Muscle of leg (tissue), 3 donors: ENCODE measurements at regions not wholly inside any gene's neighbourhood (a gene's known extent, or its start where the extent isn't known, plus 50 kb on each side); places are given as distances from the start of the nearest gene placed in this dataset.
A peak's percentile ranks its signal among the peaks of the same experiment; 100 is the strongest.
"Not testable (repeated sequence)": the region's sequence is repeated elsewhere in the genome, so short reads cannot be mapped to it uniquely, and the experiment has no call there.

ENCODE experiments used
- DNase-seq: peaks from one replicate; pipeline ENCODE4 v3.0.0; 2013
- H3K27ac ChIP-seq: one replicate; pipeline ENCODE4 v1.5.1; 2013; ENCODE audit warnings: mild to moderate bottlenecking, low read length, control low read depth
- H3K27me3 ChIP-seq: one replicate; pipeline ENCODE4 v1.6.1; 2013; ENCODE audit warnings: low read length; ENCODE audit not compliant: control insufficient read depth, insufficient read depth
- H3K36me3 ChIP-seq: one replicate; pipeline ENCODE4 v1.6.1; 2013; ENCODE audit warnings: low read length; ENCODE audit not compliant: control insufficient read depth, insufficient read depth
- H3K4me1 ChIP-seq: one replicate; pipeline ENCODE4 v1.6.1; 2013; ENCODE audit warnings: low read length; ENCODE audit not compliant: control insufficient read depth, insufficient read depth
- H3K4me3 ChIP-seq: one replicate; pipeline ENCODE4 v1.5.1; 2013; ENCODE audit warnings: low read length, control low read depth
- H3K9me3 ChIP-seq: replicated peaks from 2 replicates; pipeline ENCODE4 v1.6.1; 2013; ENCODE audit warnings: low read depth, low read length; ENCODE audit not compliant: control insufficient read depth
- WGBS: methylation state at CpG from one replicate; pipeline ENCODE4 v1.1.5; 2013; ENCODE audit warnings: missing lambda C conversion rate; ENCODE audit not compliant: insufficient coverage; 5-methylcytosine and 5-hydroxymethylcytosine counted together

DNA sequence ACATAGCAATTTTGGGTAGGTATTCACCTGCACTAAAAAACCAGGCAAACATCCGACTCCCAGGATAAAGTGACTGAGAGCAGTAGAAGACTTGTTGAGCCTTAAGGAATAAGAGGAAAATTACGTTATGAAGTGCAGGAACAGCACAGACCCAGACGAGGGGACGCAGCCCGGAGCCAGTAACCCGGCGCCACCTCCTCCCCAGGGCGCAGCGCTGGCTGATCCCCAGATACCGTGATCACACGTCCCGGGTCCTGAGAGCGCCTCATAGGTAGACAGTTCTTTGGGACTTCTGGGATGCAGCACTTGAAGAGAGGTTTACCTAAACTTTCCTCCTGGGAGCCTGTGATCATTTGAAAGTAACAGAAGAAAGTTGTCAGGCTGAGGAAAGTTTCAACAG is 1379.7 kb downstream of the CDH12 start:
- not testable (repeated sequence) for H3K9me3 ChIP-seq, H3K27ac ChIP-seq, H3K27me3 ChIP-seq, H3K36me3 ChIP-seq, DNase-seq, H3K4me3 ChIP-seq, H3K4me1 ChIP-seq
- 91% methylated on average over 7 of the region's 13 CpGs for WGBS

GRCh38 chr5:21471691-21472090 is 1381.5 kb downstream of the CDH12 start:
- not testable (repeated sequence) for H3K27ac ChIP-seq, H3K27me3 ChIP-seq

GRCh38 chr5:21469523-21470101 is 1383.5 kb downstream of the CDH12 start:
- not testable (repeated sequence) for H3K4me3 ChIP-seq, H3K36me3 ChIP-seq, H3K9me3 ChIP-seq, H3K27ac ChIP-seq, H3K27me3 ChIP-seq, H3K4me1 ChIP-seq
- no CpG with 5 or more reads among the region's 6 CpGs for WGBS
- peak; percentile 17 for DNase-seq

More at GRCh38 chr5:21471691-21472090, 1381.5 kb downstream of the CDH12 start:
- not testable (repeated sequence) for H3K4me1 ChIP-seq, H3K36me3 ChIP-seq, DNase-seq, H3K9me3 ChIP-seq, H3K4me3 ChIP-seq
- no CpG with 5 or more reads among the region's 3 CpGs for WGBS

DNA sequence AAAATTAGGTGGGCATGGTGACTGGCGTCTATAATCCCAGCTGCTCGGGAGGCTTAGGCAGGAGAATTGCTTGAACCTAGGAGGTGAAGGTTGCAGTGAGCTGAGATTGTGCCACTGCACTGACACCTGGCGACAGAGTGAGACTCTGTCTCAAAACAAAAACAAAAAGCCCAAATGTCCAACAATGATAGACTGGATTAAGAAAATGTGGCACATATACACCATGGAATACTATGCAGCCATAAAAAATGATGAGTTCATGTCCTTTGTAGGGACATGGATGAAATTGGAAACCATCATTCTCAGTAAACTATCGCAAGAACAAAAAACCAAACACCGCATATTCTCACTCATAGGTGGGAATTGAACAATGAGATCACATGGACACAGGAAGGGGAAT is 1385.6 kb downstream of the CDH12 start:
- not testable (repeated sequence) for H3K4me1 ChIP-seq, DNase-seq, H3K36me3 ChIP-seq, H3K27ac ChIP-seq, H3K27me3 ChIP-seq, H3K9me3 ChIP-seq, H3K4me3 ChIP-seq
- no CpG with 5 or more reads among the region's 5 CpGs for WGBS

GRCh38 chr5:21459744-21460073 is 1393.4 kb downstream of the CDH12 start:
- H3K27ac ChIP-seq, H3K4me1 ChIP-seq, H3K9me3 ChIP-seq, H3K27me3 ChIP-seq, DNase-seq, H3K36me3 ChIP-seq: not testable (repeated sequence)
- WGBS: no CpG with 5 or more reads among the region's 7 CpGs
- H3K4me3 ChIP-seq: peak overlapping the region; percentile 52

- no peak for DNase-seq
- no peak overlapping the region for H3K27ac ChIP-seq
- H3K36me3 ChIP-seq: no peaks in the 10 kb centered on the region
- no peaks in the 10 kb centered on the region for H3K9me3 ChIP-seq
- no peak overlapping the region for H3K4me3 ChIP-seq
- no peaks in the 10 kb centered on the region for H3K4me1 ChIP-seq
- 34% methylated on average over 2 of the region's 2 CpGs for WGBS
- H3K27me3 ChIP-seq: no peaks in the 10 kb centered on the region
Measured at GRCh38 chr5:21452449-21452848, 1400.7 kb downstream of the CDH12 start.

DNA sequence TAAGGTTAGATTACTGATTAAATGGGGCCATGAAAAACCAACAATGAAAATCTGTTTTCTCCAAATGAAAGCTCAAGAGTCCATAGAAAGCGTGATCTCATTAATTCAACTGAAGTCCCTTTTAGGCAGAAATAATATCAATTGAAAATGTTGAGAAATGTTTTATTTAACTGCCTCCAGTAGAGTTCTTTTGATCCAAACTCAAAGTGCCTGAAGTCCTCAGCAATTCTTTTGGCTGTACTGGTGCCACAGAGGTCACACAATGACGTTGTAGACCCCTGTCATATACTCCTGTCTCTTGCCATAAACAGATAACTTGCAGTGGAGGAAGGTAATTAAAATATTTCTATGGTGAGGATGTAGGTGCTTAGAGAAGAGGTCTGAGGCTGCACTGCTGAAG is 1420.5 kb downstream of the CDH12 start:
- no peaks in the 10 kb centered on the region for H3K9me3 ChIP-seq
- no peak overlapping the region for H3K27ac ChIP-seq
- no peak overlapping the region for H3K4me3 ChIP-seq
- DNase-seq: no peak
- H3K27me3 ChIP-seq: no peaks in the 10 kb centered on the region
- H3K36me3 ChIP-seq: no peaks in the 10 kb centered on the region
- WGBS: no CpG with 5 or more reads among the region's 2 CpGs
- no peaks in the 10 kb centered on the region for H3K4me1 ChIP-seq

- Histone ChIP-seq H3K4me1 (no peaks in the 10 kb centered on the region), H3K9me3 (no peaks in the 10 kb centered on the region), H3K27me3 (no peaks in the 10 kb centered on the region), H3K27ac (no peak overlapping the region), H3K4me3 (no peak overlapping the region), H3K36me3 (no peaks in the 10 kb centered on the region)
- WGBS: no CpG with 5 or more reads among the region's 1 CpG
- DNase-seq: no peak
Measured at GRCh38 chr5:21424907-21425306, 1428.2 kb downstream of the CDH12 start.

- H3K27me3 ChIP-seq: no peaks in the 10 kb centered on the region
- no peaks in the 10 kb centered on the region for H3K4me1 ChIP-seq
- no peak overlapping the region for H3K27ac ChIP-seq
- DNase-seq: no peak
- H3K4me3 ChIP-seq: no peak overlapping the region
- H3K36me3 ChIP-seq: no peaks in the 10 kb centered on the region
- H3K9me3 ChIP-seq: no peaks in the 10 kb centered on the region
Measured at GRCh38 chr5:21419383-21419782, 1431.4 kb upstream of the CDH18 start.

DNA sequence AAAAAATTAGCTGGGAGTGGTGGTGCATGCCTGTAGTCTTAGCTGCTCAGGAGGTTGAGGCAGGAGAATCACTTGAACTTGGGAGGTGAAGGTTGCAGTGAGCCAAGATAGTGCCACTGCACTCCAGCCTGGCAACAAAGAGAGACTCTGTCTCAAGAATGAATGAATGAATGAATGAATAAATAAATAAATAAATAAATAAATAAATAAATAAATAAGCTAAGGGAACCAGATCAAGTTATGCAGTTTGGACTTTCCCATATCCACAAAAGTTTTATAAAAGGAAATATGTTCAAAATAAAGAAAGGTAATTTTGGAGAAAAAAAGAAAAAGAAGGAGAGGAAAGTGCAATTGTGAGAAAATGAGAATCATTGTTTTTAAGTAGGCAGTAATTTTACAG is 1414.1 kb upstream of the CDH18 start:
- not testable (repeated sequence) for H3K4me3 ChIP-seq, H3K9me3 ChIP-seq, H3K36me3 ChIP-seq, H3K27ac ChIP-seq, H3K4me1 ChIP-seq, H3K27me3 ChIP-seq, DNase-seq

GRCh38 chr5:21398511-21398910 is 1410.5 kb upstream of the CDH18 start:
- Histone ChIP-seq H3K36me3 (no peaks in the 10 kb centered on the region), H3K4me1 (no peaks in the 10 kb centered on the region), H3K4me3 (no peak overlapping the region), H3K9me3 (no peaks in the 10 kb centered on the region), H3K27ac (no peak overlapping the region), H3K27me3 (no peaks in the 10 kb centered on the region)
- no peak for DNase-seq
- WGBS: 29% methylated on average over 3 of the region's 3 CpGs
